ENCODE measurements at regions not wholly inside any gene's neighbourhood (a gene's known extent, or its start where the extent isn't known, plus 50 kb on each side); places are given as distances from the start of the nearest gene placed in this dataset.

DNA sequence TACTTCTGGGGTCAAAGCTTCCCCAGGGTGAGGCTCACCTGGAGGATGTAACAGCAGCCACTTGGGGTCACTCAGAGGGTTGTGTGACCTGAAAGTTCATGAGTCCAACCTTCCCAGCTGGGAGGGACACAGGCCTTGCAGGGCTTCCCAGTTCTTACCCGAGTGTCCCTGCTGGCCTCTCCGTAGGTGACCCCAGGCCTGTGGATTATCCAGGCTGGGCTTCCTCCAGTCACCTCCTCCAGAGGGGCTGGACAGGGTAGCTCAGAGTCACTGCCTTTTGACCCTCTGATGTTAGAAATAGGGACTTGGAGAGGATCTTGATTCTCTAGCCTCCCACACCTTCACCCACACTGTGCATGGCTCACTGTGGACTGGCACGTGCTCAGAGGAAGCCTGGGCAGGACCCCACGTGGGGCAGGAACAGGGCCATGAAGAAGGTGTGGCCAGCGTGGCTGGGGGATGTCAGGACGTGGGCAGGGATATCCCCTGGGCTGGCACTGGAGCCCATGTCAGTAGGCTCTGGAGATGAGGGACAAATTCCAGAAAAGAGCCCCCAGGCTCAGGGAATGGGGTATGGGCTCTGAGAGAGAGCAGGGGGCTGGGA lies 131.8 kb downstream of the ACTL8 start:
- TF ChIP-seq, protein P1, sequence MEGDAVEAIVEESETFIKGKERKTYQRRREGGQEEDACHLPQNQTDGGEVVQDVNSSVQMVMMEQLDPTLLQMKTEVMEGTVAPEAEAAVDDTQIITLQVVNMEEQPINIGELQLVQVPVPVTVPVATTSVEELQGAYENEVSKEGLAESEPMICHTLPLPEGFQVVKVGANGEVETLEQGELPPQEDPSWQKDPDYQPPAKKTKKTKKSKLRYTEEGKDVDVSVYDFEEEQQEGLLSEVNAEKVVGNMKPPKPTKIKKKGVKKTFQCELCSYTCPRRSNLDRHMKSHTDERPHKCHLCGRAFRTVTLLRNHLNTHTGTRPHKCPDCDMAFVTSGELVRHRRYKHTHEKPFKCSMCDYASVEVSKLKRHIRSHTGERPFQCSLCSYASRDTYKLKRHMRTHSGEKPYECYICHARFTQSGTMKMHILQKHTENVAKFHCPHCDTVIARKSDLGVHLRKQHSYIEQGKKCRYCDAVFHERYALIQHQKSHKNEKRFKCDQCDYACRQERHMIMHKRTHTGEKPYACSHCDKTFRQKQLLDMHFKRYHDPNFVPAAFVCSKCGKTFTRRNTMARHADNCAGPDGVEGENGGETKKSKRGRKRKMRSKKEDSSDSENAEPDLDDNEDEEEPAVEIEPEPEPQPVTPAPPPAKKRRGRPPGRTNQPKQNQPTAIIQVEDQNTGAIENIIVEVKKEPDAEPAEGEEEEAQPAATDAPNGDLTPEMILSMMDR (IDR thresholded peaks at IDR 0.05; ENCODE audit: low read depth, low read length): no peak
- TF ChIP-seq POLR2A (IDR thresholded peaks at IDR 0.05; ENCODE audit: extremely low read depth, insufficient read length): no peak
- TF ChIP-seq, protein P2, sequence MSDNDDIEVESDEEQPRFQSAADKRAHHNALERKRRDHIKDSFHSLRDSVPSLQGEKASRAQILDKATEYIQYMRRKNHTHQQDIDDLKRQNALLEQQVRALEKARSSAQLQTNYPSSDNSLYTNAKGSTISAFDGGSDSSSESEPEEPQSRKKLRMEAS (IDR thresholded peaks at IDR 0.05; ENCODE audit: low read depth, low read length): no peak
- TF ChIP-seq MYC (IDR thresholded peaks at IDR 0.05; ENCODE audit: low read depth, low read length): no peak
